RCC 7860 (cell line): ENCODE measurements at regions not wholly inside any gene's neighbourhood (a gene's known extent, or its start where the extent isn't known, plus 50 kb on each side); places are given as distances from the start of the nearest gene placed in this dataset.

Source experiments
- DNase-seq: peaks from one replicate; pipeline ENCODE4 v3.0.0-alpha.2; 2015; ENCODE audit warnings: low spot score
- FAIRE-seq: peaks from 2 replicates; lab custom pipeline; 2012; peaks lifted over from hg19 to GRCh38; lab: Jason Lieb, UNC

DNA sequence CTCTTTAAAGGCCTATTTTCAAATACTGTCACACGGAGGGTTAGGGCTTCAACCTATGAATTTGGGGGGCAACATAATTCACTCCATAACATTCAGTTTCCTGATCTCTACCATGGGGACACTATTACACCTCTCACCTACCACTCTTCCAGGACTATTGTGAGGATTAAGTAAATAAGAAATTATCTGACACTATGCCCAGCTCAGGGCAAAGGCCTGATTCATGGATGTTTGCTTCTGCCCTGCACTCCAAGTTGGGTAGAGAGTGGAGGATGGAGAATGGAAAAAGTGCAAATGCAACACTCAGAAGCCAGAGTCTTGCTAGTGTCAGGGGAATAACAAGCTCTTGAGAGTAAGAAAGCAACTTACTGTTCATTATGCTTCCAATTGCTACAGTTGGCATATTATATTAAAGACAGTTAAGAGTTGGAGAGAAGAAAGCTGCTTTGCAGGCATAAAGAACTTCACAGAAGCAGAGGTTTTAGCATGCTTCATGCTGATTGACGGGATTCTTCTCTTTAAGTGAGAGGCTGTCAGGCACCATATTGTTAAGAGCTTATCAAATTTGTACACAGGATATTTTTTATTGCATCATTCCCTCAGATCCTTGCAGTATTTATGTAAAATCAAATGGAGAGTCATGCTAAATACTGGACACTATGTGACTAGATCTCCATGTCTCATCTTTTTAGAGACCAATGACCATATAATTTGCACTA lies 375.3 kb downstream of the VPS13C start:
- no peak for FAIRE-seq
- DNase-seq = no peak

DNA sequence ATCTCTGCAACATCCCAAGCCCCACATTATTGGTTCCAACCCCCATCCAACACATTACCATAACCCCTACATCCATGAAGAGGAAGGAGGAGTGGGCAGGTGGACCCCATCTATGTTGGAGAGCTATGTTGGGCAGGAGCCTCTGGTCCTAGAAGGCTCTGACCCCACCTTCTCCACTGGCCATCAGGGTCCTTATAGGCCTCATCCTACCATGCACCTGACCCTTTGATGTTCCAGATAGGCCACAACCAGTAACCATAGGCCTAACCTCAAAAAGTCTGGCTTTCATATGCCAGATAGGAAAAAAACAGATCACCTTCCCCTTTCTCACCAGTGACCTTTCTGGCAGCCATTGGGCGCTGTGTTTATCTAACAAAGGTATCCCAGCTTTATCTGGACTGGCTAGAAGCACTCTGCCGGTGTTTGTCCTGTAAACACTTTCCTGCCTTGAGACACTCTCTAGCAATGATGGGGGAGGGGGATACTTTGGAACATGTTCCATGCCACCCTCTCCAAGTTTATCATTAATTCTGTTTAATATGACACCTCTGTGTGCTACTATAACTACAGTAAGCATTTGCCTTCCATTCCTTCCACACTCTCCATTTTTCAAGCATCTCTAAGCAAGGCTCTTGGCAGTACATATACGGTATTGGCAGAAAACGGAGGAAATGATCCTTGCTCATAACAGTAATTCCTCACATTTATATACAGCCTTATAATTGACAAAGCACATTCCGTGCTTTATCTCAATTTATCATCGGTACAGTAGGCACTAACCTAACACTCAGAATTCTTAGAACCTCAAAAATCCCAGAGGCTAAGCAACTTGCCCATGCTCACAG lies 377.1 kb downstream of the VPS13C start:
- DNase-seq = no peak

DNA sequence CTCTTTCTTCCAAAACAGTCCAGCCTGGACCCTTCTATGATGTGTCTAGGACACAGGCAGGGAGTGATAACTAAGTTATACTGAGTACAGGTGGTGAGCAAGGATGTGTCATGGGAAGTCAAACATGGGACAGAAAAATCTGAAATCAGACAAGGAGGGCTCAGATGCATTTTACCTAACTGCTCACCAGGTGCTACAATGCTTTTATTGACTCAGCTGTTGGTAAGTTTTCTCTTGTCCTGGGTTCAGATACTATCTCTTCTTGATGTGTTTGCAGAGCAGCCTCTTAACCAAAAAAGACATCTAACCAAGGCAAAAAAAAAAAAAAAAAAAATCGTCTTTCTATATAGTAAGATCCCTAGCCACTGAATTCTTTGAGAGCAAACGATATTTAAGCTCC lies 378.6 kb downstream of the VPS13C start:
- FAIRE-seq = no peak

More for the DNA sequence above, 377.1 kb downstream of the VPS13C start:
- FAIRE-seq = no peak

DNA sequence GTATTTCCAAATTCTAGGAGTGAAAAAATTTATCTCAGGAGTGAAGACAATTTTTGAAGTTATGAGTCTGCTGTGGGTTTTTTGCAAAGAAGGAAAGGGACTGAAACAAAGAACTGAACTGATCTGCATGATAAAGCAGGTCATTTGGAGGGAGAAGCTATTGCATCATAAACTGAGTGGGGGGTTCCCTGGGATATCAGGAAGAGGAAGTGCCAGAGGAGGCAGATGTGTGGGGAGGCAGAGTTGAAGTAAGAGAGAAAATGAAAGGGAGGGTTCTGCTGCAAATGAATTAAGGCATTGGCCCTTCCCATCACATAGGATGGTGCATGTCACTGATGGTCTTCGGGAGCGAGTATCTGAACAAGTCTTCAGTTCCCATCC lies 379.2 kb downstream of the VPS13C start:
- FAIRE-seq (no peak), DNase-seq (no peak)

More for the DNA sequence above, 378.6 kb downstream of the VPS13C start:
- DNase-seq = no peak

DNA sequence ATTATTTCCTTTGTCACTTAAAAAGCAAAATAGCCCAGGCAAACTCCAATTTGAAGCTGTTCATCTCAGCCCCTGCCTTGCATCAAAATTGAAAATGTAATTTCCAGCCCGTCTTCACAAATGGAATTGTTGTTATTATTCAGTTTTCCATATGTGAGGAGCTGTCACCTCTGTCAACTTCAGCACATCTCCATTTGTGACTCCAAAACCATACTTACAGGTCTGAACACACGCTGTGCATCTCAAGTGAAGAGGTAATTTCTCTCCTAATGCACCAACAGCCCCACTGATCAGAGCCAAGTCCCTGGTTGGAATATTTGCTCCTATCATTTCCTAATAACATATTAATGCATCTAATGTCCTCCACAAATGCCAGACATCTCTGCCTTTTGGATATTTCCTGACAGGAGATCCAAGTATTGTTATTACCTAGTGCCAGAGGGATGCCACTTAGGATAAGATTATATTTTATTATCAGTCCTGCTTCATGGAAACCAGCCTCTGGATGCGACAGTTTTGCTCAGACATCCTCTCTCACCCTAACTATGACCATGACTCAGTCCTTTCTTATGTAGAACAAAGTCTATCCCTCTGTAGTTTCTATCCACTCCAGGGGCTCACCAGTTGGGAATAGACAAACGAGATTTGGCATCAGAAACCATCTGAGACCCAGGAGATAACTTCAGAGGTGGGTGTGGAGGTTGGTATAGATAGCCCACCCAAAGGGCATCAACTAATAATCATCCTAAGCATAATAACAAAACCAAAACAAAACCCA lies 379.8 kb downstream of the VPS13C start:
- no peak for FAIRE-seq
- DNase-seq = no peak

DNA sequence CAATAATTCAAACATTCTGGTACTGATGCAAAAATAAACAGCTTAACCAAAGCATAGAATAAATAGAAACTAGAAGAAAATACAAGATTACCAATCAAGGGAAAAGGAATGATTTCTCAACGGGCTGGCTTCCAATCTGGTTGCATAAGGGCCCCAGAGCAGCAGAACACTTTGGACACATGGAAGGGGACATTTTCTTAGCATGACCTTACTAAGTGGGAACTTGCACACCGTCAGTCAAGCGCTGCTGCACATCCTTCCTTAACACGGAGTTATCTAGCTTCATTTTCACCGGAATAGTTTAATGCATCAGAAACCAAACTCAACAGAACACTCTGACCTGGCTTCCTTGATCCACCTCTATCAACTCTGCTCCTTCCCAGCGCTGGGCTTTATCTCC lies 388.5 kb downstream of the VPS13C start:
- FAIRE-seq = no peak
- DNase-seq = no peak

DNA sequence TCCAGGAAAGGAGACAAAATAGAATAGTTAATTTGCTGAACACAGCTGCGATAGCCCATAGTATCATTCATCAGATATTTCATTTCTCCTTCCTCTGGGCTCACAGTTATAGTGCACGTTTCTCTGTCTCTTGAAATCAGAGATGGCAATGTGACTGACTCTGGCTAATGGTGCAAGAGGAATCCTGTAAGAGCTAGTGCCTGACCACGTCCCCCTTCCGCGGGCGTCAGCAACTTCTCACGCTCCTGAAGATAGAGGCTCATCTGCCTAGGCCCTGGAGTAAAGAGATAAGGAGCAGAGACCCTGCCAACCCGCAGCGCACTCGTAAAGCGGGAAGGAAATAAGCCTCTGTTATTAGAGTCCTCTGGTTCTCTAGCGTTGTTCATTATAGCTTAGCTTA lies 391.8 kb downstream of the VPS13C start:
- FAIRE-seq (no peak), DNase-seq (no peak)

DNA sequence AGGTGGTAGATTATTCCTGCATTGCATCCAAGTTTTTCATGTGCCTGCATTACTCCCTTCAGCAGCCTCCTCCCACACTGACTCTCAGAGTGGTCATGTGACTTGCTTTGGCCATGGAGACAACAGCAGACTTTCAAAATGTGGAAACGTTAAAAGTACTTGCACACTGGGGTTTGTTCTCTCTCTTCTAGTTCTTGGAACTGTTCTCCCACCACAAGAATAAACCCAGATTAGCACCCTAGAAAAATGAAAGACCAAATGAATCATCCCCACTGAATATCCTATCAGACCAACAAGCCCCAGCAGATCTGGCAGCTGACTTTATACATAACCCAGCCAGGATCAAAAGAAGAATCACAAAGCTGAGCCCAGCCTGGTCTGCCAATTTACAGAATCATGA lies 398.5 kb downstream of the VPS13C start:
- DNase-seq = no peak
- no peak for FAIRE-seq

DNA sequence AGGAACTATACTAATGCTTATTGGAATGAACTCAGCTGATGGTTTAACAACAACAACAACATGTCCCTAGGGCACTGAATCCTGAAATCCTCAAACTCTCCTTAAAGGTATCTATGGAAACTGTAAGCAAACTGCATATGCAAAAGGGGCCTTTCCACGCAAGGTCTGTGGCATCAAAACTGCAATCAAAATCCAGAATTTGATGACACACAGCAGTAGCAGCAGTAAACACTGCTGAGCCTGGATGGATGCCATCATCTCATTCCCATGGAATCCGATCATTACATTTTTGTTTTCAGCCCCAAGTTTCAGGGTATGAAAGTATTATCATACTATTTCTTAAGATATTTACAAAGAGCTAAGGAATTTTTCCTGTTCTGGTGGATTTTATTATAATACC lies 399.7 kb downstream of the VPS13C start:
- no peak for DNase-seq
- no peak for FAIRE-seq

DNA sequence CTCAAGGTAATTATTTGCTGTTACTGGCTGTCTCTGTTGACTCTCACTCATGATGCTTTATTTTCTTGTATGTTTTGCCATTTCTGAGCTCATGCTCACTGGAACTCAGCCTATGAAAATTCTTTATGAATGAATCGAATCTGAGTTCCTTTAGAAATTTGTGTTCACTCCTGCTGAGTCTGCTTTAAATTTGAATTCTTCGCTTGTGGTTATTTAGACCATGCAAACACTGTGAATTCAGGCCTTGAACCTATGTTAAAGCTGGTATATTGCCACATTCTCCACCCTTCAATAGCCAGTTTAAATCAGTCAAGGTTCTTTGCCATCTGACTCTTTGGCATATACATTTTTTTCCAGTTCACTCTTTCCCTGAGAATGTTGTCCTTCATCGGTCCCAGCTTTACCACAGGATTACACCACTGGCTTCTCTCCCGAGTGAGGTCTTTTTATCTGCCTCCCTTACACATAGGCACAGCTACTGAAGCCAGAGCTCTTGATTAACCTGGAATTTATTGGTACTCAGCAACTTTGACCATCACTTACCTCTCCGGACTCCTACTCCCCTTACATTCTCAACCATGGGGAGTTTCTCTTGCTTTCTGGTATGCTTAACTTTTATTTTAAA lies 400.6 kb downstream of the VPS13C start:
- DNase-seq = no peak
- no peak for FAIRE-seq

DNA sequence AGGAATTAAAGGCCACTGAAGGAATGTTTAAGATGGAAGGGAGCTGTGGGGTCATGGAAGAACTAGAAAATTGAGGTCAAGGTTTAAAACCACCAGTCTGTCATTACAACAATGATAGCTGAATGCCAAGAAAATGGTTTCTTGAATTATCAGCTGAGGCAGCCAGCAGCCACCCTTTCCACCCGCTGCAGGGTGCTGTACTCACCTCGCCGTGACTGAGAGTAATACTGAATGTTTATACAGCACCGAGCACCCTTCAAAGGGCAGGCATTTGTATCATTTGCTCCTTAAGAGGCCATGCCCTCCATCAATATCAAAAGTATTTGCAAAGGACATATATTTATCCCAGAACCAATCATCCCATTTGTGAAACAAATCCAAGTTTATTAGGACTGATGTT lies 402.8 kb downstream of the VPS13C start:
- no peak for FAIRE-seq
- DNase-seq = no peak

DNA sequence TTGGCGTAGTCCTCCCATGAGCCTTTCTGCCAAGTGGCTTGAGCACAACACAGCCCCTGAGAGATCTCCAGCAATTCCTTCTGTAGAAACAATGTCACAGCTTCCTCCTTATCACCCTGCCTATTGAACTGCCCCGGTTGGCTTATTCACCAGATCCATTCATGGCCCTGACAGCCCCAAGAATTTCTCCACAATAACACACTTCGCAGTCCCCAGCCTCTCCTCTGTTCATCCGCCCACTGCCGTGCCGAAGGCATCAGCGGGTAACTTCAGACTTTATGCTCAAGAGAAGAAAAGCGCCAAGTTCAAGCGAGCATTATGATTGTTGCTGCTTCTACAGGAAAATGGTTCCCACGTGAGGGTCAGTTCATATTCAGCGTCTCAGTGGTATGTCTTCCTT lies 403.9 kb downstream of the VPS13C start:
- DNase-seq (no peak), FAIRE-seq (no peak)

DNA sequence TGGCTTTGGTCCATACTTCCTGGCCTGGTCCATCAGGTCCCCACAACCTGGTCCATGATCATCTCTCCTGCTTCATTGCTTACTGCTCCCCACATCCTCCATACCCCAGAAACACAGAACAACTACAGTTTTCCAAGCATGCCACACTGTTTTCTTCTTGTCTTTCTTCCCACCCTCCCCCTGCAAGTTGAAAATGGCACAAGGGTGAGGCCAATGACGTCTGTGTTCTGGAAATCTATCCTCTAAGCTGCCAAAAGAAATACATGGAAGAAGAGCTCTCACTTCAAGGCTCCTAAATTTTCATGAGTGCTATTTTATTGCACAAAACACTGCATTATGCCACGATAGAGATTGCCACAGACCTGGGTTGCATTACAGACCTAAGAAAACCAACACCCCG lies 404.4 kb downstream of the VPS13C start:
- DNase-seq (no peak), FAIRE-seq (no peak)

DNA sequence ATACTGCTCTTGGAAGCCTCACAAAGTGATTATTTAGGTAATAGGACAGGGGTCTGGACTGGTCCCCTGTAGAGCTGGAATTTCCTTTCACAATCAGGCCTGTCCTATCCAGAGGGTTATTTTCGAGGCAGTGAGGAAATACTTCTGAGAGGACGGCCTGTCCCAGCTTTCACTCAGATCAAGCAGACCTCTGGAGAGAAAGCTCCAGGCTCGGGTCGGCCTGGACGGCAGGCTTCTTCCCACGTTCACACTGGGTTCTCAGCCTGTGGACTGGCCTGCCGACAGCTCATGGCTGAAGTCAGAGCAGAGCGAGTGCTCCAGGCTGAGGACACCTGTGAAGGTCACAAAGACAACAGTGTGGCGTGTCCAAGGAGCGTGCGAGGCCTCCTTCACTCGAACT lies 405.3 kb downstream of the VPS13C start:
- DNase-seq (no peak), FAIRE-seq (no peak)

DNA sequence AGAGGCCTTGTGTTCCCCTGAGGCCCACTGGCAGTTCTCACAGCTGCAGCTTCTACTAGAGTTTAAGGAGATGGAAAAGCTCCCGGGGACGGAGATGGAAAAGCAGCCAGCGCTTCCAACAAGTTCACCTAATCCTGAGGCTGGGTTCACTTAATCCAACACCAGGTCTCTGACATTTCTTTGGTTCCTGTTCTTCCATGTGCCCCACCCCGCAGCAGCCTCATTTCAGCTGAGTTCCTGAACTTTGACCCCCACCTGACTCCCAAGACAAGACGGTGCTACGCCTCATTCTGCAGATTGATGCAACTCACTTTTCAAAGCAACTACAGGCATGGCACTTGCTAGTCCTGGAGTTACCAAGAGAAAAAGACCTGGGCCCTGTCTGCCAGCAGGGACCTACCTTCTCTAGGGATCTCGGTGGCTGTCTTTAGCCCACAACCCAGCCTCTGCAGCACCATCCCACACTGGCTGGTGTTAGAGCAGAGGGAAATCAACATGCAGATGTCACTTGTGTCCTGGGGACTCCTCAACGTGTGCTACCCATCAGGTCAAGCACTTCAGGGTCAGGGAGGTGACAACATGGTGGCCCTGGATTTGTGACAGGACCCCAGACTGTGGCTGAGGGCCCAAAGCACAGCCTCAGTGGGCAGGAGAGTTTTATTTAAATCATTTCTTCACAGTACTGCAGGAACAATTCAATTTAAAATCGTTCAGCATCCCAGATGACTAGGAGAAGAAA lies 406.1 kb downstream of the VPS13C start:
- no peak for FAIRE-seq
- no peak for DNase-seq

DNA sequence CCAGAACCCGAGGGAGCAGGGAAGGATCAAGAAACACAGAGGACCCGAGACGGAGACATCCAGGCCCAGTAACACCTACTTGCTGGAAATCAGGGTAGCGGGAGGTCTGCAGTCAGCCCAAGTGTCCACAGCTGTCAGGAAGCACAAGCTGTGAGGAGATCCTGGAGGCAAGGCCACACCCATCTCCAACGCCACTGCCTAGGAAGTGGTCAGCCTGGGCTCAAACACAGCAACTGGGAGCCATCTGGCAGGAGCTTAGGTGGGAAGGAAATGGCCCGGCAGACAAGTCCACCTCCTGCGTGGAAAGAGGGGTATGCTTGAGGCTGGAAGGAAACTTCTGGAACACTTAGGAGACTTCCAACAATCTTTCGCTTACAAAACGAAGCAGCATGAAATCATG lies 407.1 kb downstream of the VPS13C start:
- DNase-seq (no peak), FAIRE-seq (no peak)

DNA sequence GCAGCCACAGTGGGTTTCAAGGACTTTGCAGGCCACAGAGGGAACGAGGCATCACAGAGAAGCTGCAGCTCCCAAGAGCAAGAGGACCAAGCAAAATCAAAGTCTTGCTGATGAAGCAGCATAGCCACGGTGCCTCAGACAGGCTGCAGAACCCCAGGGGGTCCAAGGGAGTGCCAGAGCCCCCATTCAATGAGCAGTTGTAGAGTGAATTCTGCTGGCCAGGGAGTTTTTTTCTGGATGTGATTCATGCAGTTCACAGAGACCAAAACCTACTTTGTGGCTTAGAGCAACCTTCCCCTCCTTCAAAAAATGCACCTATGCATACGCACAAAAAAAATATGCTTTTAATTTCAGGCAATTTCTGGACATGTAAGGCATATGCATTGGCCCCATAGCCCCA lies 409.0 kb downstream of the VPS13C start:
- DNase-seq (no peak), FAIRE-seq (no peak)

DNA sequence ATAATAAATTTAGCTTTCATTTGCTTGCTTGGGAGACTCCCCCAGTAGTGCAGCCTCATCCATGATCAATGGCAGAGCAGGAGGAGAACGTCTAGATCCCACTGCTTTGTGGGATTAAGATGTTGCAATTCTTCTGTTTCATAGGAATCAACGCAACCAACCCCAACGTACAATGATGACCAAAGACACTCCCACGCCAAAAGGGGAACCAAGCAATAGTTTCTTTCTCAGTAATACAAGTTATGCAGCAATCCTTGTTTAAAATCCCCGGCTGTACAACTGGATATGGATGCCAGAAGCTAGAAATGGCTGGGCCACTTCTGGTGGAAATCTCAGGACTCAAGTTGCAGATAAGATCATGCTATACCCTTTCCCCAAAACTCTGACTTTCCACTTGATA lies 411.2 kb downstream of the VPS13C start:
- DNase-seq (no peak), FAIRE-seq (no peak)

DNA sequence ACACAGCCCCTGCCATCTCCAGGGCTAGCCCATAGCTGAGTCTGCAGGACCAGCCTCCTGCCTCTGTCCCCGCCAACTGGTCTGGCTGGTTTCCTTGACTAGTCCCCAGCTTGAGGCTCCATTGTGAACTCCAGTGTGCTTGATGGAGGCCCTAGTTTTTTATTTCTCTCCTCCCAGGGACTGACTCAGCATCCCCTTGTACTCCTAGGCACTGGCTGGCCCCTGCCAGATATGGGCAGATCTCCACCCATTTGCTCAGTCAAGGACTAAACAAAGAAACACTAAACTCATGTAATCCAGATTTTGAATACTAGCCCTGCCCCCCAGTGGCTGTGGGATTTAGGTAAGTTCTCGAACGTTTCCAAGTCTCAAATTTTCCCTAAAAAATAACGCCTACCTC lies 415.4 kb upstream of the RORA start:
- no peak for DNase-seq
- FAIRE-seq = no peak

DNA sequence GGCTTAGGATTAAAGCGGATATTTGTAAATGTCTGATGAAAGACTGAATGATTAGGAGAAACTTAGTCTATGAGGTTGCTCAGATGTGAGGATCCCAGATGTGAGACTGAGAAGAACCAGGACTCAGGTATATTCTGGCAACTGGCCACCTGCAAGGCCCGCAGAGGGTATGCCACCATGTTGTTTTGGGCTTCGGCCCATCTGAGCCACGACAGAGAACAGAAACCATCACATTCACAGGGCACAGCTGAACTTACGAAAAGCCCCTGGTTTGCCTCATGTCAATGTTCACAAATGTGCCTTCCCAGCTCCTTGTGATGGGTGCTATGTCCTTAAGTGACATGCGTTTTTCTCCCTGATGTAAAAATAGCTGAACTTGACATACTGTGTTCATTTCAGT lies 412.5 kb upstream of the RORA start:
- DNase-seq = no peak
- no peak for FAIRE-seq

DNA sequence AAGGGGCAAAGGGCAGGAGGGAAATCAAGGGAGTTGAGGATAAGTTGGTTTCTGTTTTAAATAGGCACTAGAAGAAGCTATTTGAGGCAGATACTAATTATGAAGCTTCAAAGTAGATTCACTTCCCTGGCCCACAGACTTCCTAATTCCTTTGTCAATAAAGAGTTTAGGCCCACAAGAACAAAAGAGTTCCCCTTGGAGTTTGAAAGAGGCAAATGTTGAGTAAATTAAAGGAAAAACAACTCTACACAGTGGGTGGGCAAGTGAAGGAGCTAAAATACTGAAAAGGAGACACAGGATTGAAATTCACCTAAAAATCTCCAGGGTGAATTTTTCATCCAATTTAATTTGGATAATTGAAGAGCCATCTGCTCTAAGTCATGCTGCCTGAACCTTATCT lies 411.7 kb upstream of the RORA start:
- DNase-seq (no peak), FAIRE-seq (no peak)
